GM06990 (cell line): ENCODE measurements at regions not wholly inside any gene's neighbourhood (a gene's known extent, or its start where the extent isn't known, plus 50 kb on each side); places are given as distances from the start of the nearest gene placed in this dataset.

ENCODE experiments used
- DNase-seq: peaks from one replicate; pipeline ENCODE4 v3.0.0-alpha.2; 2011; ENCODE audit not compliant: insufficient read length; ENCODE audit errors: extremely low read depth
- H3K27me3 ChIP-seq: replicated peaks from 2 replicates; pipeline ENCODE4 v1.6.0; 2011; ENCODE audit warnings: low read length; ENCODE audit not compliant: control insufficient read depth, insufficient read depth
- H3K36me3 ChIP-seq: 2 replicates; pipeline ENCODE4 v1.5.1; 2011; ENCODE audit warnings: low read length; ENCODE audit not compliant: control insufficient read depth, insufficient read depth
- H3K4me3 ChIP-seq: replicated peaks from 2 replicates; pipeline ENCODE4 v1.5.1; 2011; ENCODE audit warnings: low read depth, mild to moderate bottlenecking, control low read depth, low read length
- CTCF ChIP-seq: IDR thresholded peaks from 2 replicates; pipeline ENCODE4 v1.5.1; 2011; ENCODE audit warnings: low read length, control low read depth, mild to moderate bottlenecking, inconsistent platforms; ENCODE audit not compliant: insufficient read depth, poor library complexity, severe bottlenecking

- Histone ChIP-seq H3K36me3 (no peaks in the 10 kb centered on the region), H3K4me3 (no peak overlapping the region), H3K27me3 (no peaks in the 10 kb centered on the region)
- no peak for TF ChIP-seq CTCF
- DNase-seq: no peak
Measured at GRCh38 chr2:588074-588645, 89.0 kb downstream of the TMEM18 start.

- no peak for TF ChIP-seq CTCF
- H3K4me3 ChIP-seq: no peak overlapping the region
- H3K27me3 ChIP-seq: no peaks in the 10 kb centered on the region
- H3K36me3 ChIP-seq: no peaks in the 10 kb centered on the region
- no peak for DNase-seq
Measured at GRCh38 chr2:587087-587960, 89.9 kb downstream of the TMEM18 start.

GRCh38 chr2:586641-587076 is 90.5 kb downstream of the TMEM18 start:
- no peak overlapping the region for H3K4me3 ChIP-seq
- no peaks in the 10 kb centered on the region for H3K27me3 ChIP-seq
- no peak for TF ChIP-seq CTCF
- no peak for DNase-seq
- H3K36me3 ChIP-seq: no peaks in the 10 kb centered on the region

- DNase-seq: no peak
- H3K4me3 ChIP-seq: no peak overlapping the region
- no peak for TF ChIP-seq CTCF
- no peaks in the 10 kb centered on the region for H3K36me3 ChIP-seq
- H3K27me3 ChIP-seq: no peaks in the 10 kb centered on the region
Measured at GRCh38 chr2:584863-585823, 92.1 kb downstream of the TMEM18 start.

- H3K36me3 ChIP-seq: no peaks in the 10 kb centered on the region
- H3K4me3 ChIP-seq: no peak overlapping the region
- DNase-seq: no peak
- TF ChIP-seq CTCF: peak; percentile 9
- no peaks in the 10 kb centered on the region for H3K27me3 ChIP-seq
Measured at GRCh38 chr2:583666-584065, 93.5 kb downstream of the TMEM18 start.
